ENCODE measurements at regions not wholly inside any gene's neighbourhood (a gene's known extent, or its start where the extent isn't known, plus 50 kb on each side); places are given as distances from the start of the nearest gene placed in this dataset.

DNA sequence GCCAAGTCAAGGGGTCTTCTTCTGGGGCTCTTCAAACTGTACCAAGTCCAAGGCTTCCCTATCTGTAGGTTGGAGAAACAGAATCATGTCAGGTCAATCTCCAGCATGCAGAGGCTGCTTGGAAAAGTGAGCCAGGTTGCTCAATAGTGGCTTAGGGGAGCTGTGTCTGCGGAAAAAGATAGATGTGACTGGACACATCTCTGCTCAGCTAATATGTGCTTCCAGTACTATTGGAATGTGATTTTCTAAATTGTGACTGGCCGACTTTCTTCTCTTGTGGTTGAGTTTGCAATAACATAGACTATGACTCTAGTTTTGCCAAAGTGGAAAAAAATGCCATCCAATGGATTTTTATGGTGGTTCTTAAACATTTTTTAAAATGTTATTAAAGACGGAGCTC, 136.7 kb downstream of the BOD1 start:
- H3K4me3 ChIP-seq (ENCODE audit: low read depth, low read length) = no peak overlapping the region
- no peak for TF ChIP-seq CTCF (IDR thresholded peaks at IDR 0.05; ENCODE audit: borderline replicate concordance, insufficient read depth, low read depth, low read length)

DNA sequence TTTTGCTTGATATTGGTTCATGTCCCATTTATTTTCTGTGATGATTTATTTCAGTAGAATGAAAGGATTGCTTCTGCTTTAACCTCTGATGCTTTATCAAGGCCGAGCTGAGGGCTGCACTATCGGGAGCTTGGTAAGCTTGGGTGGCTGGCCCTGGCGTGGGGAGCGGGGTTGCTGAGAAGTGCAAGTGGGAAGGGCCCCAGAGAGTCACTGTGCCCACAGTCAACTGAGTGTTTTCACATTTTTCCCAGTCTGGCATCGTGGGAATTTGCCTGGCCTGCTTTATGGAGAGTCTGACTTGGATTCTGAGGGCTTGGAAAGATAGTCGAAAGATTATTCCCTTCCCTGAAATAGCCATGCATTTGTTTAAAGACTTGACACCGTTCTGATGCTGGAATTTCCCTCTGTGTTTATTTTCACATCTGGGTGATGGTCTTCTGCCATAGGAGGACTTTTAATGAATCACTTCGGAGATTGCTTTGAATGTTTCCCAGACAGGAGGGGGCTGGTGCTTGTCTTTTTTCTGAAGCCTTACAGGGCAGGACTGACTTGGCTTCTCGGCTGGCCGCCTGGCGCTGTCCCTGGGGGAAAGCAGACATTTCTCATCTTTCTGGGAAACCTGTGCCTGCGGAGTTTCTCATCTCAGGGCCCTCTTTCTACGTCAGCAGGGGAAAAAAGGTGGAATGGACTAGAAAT, 139.0 kb downstream of the BOD1 start:
- no peak for TF ChIP-seq CTCF (IDR thresholded peaks at IDR 0.05; ENCODE audit: borderline replicate concordance, insufficient read depth, low read depth, low read length)
- H3K4me3 ChIP-seq (ENCODE audit: low read depth, low read length) = no peak overlapping the region

GRCh38 chr5:173475780-173476179, 140.7 kb downstream of the BOD1 start:
- H3K4me3 ChIP-seq (ENCODE audit: low read depth, low read length) = no peak overlapping the region
- TF ChIP-seq CTCF (IDR thresholded peaks at IDR 0.05; ENCODE audit: borderline replicate concordance, insufficient read depth, low read depth, low read length) = no peak

DNA sequence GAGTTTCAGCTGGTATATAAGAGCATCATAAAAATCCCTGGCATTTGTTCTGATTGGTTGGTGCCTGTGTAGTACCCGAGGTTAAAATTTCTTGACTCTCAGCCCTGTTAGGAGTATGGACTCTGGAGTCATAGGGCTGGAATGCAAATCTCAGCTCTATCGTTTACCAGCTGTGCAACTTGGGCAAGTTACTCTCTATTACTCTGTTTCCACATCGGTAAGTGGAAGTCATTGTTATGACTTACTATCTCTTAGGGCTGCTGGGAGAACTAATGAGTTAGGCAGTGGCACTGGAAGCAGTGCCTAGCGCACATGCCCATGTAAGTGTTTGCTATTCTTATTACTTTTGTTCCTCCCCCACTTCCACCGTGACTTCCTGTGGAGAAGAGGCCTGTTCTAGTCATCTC, 141.6 kb downstream of the BOD1 start:
- no peak for TF ChIP-seq CTCF (IDR thresholded peaks at IDR 0.05; ENCODE audit: borderline replicate concordance, insufficient read depth, low read depth, low read length)
- no peak overlapping the region for H3K4me3 ChIP-seq (ENCODE audit: low read depth, low read length)

DNA sequence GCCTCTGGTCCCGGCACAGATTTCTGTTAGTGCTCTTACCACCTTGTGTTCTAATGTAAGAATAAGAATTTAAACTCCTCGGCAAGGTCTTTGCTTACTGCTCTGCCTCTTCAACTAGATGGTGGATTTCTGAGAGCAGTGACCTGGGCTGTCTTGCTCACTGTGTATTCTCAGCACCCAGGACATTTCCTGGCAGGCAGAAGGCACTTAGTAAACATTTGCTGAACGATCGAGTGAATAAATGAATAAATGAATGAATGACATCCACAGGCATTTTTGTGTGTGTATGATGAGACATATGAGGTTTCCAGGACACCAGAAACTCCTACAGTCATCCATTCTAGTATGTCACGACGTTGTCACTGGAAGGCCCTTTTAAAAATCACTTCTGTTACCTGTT, 143.2 kb downstream of the BOD1 start:
- no peak for TF ChIP-seq CTCF (IDR thresholded peaks at IDR 0.05; ENCODE audit: borderline replicate concordance, insufficient read depth, low read depth, low read length)

DNA sequence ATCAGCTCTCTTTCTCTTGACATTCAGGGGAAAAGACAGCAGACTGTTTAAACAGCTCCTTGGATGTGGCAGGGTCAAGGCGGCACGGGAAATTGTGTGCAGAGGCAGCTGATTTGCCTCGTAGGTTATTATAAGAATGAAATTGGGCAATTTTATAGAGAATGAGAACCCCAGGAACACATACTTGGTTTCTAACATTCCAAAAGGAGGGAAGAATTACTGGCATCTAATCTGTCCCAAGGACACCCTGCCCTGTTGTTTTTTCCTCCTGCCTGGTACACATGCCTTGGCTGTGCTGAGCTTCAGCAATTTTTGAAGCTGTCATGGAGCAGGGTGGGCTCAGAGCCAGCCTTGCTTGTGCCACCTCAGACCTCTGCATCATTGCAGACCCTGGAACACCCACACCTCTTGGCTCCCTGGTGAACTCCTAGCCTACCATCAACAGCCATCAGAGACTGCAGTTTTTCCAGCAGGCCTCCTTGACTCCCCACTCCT, 143.6 kb downstream of the BOD1 start:
- H3K4me3 ChIP-seq (ENCODE audit: low read depth, low read length) = no peak overlapping the region
- no peak for TF ChIP-seq CTCF (IDR thresholded peaks at IDR 0.05; ENCODE audit: borderline replicate concordance, insufficient read depth, low read depth, low read length)

More for the DNA sequence above, 143.2 kb downstream of the BOD1 start:
- no peak overlapping the region for H3K4me3 ChIP-seq (ENCODE audit: low read depth, low read length)

GRCh38 chr5:173472164-173472563, 143.9 kb upstream of the STC2 start:
- TF ChIP-seq CTCF (IDR thresholded peaks at IDR 0.05; ENCODE audit: borderline replicate concordance, insufficient read depth, low read depth, low read length) = no peak
- no peak overlapping the region for H3K4me3 ChIP-seq (ENCODE audit: low read depth, low read length)

Measured in GM12875 (cell line).